Esophagus squamous epithelium (tissue), 5 donors: ENCODE measurements at regions not wholly inside any gene's neighbourhood (a gene's known extent, or its start where the extent isn't known, plus 50 kb on each side); places are given as distances from the start of the nearest gene placed in this dataset.

Experiments
- DNase-seq: peaks from one replicate; lab custom pipeline; 2025; lab: John Stamatoyannopoulos, UW
- H3K27ac ChIP-seq, 4 donors: fragments of 200-600 bp; sonication (generic); one replicate each; pipeline ENCODE4 v1.5.1; 2016 to 2019; ENCODE audit warnings: mild to moderate bottlenecking in 1 of 4
- H3K27me3 ChIP-seq, 4 donors: fragments of 200-600 bp; sonication (generic); 1 replicate in 3 of 4; 2 replicates in 1 of 4; pipeline versions ENCODE4 v1.5.1 to v1.6.0; 2017 to 2021; ENCODE audit warnings: antibody characterized with exemption in 1 of 4
- H3K36me3 ChIP-seq, 3 donors: fragments of 200-600 bp; sonication (generic); one replicate each; pipeline ENCODE4 v1.5.1; 2016 to 2019
- H3K4me1 ChIP-seq, 3 donors: fragments of 200-600 bp; sonication (generic); one replicate each; pipeline ENCODE4 v1.5.1; 2017 to 2019
- H3K4me3 ChIP-seq, 4 donors: fragments of 200-600 bp; sonication (generic); 1 replicate in 3 of 4; 2 replicates in 1 of 4; pipeline ENCODE4 v1.5.1; 2016 to 2019; ENCODE audit warnings: mild to moderate bottlenecking in 2 of 4, moderate library complexity in 1 of 4
- H3K9me3 ChIP-seq, 3 donors: fragments of 200-600 bp; sonication (generic); one replicate each; pipeline ENCODE4 v1.5.1; 2016 to 2019
- CTCF ChIP-seq, 6 experiments: fragments of 450-650 bp in 4 of 6; fragments of 200-600 bp in 2 of 6; sonication (generic) in 2 of 6; IDR thresholded peaks; one replicate each; pipeline ENCODE4 v1.5.1; 2016 to 2019; ENCODE audit warnings: antibody characterized with exemption in 6 of 6, mild to moderate bottlenecking in 4 of 6, moderate library complexity in 4 of 6
- POLR2A ChIP-seq, 4 donors: fragments of 450-650 bp; IDR thresholded peaks; one replicate each; pipeline ENCODE4 v1.6.1; 2017; ENCODE audit warnings: antibody characterized with exemption in 4 of 4, mild to moderate bottlenecking in 4 of 4, moderate library complexity in 3 of 4
- WGBS, 2 donors: methylation state at CpG; one replicate each; pipeline ENCODE4 v1.1.5; 2018; 5-methylcytosine and 5-hydroxymethylcytosine counted together
- intact Hi-C: fragments of 100-400 bp; cut with DNase I; formaldehyde crosslinking; loops from one replicate; pipeline ENCODE4 v1.15.0; 2022
- donor health status: DM: yes; HTN: yes; CAD: no.

- Histone ChIP-seq H3K4me1 (no peaks in the 10 kb centered on the region), H3K27ac (no peak overlapping the region), H3K9me3 (no peaks in the 10 kb centered on the region), H3K4me3 (no peak overlapping the region), H3K27me3 (peaks cover 0 to 9% (median 0%) of the 10 kb centered on the region in 4 donors), H3K36me3 (no peaks in the 10 kb centered on the region)
- DNase-seq: no peak
- 63 to 72% methylated on average over 4 of the region's 4 CpGs for WGBS, 2 donors
- TF ChIP-seq POLR2A (IDR thresholded peaks at IDR 0.05) (no peak), CTCF (IDR thresholded peaks at IDR 0.05) (no peak)
- intact Hi-C loops: no loop called here
Observed at GRCh38 chr14:65933400-65934069, 521.0 kb downstream of the FUT8 start.

GRCh38 chr14:65934070-65934435 is 521.5 kb downstream of the FUT8 start:
- WGBS, 2 donors: 83 to 84% methylated on average over 5 of the region's 5 CpGs
- H3K4me3 ChIP-seq: no peak overlapping the region
- TF ChIP-seq POLR2A (IDR thresholded peaks at IDR 0.05) (no peak), CTCF (IDR thresholded peaks at IDR 0.05) (no peak)
- no peaks in the 10 kb centered on the region for H3K36me3 ChIP-seq
- no peak overlapping the region for H3K27ac ChIP-seq
- no peaks in the 10 kb centered on the region for H3K9me3 ChIP-seq
- intact Hi-C loops: no loop called here
- DNase-seq: no peak
- H3K4me1 ChIP-seq: no peaks in the 10 kb centered on the region
- H3K27me3 ChIP-seq: peaks cover 0 to 6% (median 0%) of the 10 kb centered on the region in 4 donors

GRCh38 chr14:65936342-65936975 is 523.9 kb downstream of the FUT8 start:
- H3K4me1 ChIP-seq: no peaks in the 10 kb centered on the region
- WGBS, 2 donors: 49 to 54% methylated on average over 3 of the region's 3 CpGs
- intact Hi-C loops: no loop called here
- H3K4me3 ChIP-seq: no peak overlapping the region
- no peaks in the 10 kb centered on the region for H3K36me3 ChIP-seq
- no peaks in the 10 kb centered on the region for H3K27me3 ChIP-seq
- no peak overlapping the region for H3K27ac ChIP-seq
- H3K9me3 ChIP-seq: no peaks in the 10 kb centered on the region
- DNase-seq: no peak
- TF ChIP-seq CTCF (IDR thresholded peaks at IDR 0.05) (no peak), POLR2A (IDR thresholded peaks at IDR 0.05) (no peak)

GRCh38 chr14:65937079-65937959 is 524.8 kb downstream of the FUT8 start:
- intact Hi-C loops: no loop called here
- 77 to 82% methylated on average over 8 of the region's 8 CpGs for WGBS, 2 donors
- Histone ChIP-seq H3K9me3 (no peaks in the 10 kb centered on the region), H3K4me3 (no peak overlapping the region), H3K27me3 (no peaks in the 10 kb centered on the region), H3K36me3 (no peaks in the 10 kb centered on the region), H3K27ac (no peak overlapping the region), H3K4me1 (no peaks in the 10 kb centered on the region)
- TF ChIP-seq CTCF (IDR thresholded peaks at IDR 0.05) (no peak), POLR2A (IDR thresholded peaks at IDR 0.05) (no peak)
- DNase-seq: no peak

GRCh38 chr14:65937960-65938316 is 525.4 kb downstream of the FUT8 start:
- H3K4me3 ChIP-seq: no peak overlapping the region
- TF ChIP-seq CTCF (IDR thresholded peaks at IDR 0.05): no peak
- TF ChIP-seq POLR2A (IDR thresholded peaks at IDR 0.05): no peak
- H3K9me3 ChIP-seq: no peaks in the 10 kb centered on the region
- H3K36me3 ChIP-seq: no peaks in the 10 kb centered on the region
- H3K27me3 ChIP-seq: no peaks in the 10 kb centered on the region
- H3K4me1 ChIP-seq: no peaks in the 10 kb centered on the region
- H3K27ac ChIP-seq: no peak overlapping the region
- no peak for DNase-seq
- intact Hi-C loops: no loop called here
